OCI-LY7 (cell line): ENCODE measurements at regions not wholly inside any gene's neighbourhood (a gene's known extent, or its start where the extent isn't known, plus 50 kb on each side); places are given as distances from the start of the nearest gene placed in this dataset.

Experiments
- CTCF ChIP-seq: fragments of 200-600 bp; sonication (generic); conservative IDR thresholded peaks from 2 replicates; pipeline ENCODE4 v1.5.1; 2014; ENCODE audit warnings: mild to moderate bottlenecking, antibody characterized with exemption, low read length, moderate library complexity, mixed read lengths
- EZH2phosphoT487 ChIP-seq: fragments of 200-600 bp; sonication (generic); IDR thresholded peaks from 2 replicates; pipeline ENCODE4 v1.6.1; 2018; ENCODE audit warnings: low read depth, borderline replicate concordance, mild to moderate bottlenecking, mixed run types, antibody characterized with exemption, low read length, moderate library complexity, mixed read lengths

DNA sequence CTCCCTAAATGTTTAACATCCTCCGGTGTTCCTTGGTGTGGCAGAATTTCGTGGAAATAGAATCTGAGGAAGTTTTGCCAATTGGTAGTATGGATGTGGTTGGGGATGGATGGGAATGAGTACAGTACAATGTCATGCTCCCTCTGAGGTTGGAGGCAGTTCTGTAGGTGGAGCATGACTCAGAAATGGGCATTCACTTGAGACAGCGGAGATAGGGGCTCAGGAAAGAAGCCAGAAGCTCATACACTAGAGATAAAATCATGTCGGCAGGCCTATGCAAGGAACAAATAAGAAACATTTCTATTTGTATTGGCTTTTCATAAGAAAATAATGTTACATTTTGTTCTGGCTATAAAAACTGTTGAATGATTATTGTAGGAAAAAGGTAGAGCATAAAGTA lies 196.0 kb downstream of the URB2 start:
- TF ChIP-seq CTCF (no peak), EZH2phosphoT487 (no peak)
